ENCODE measurements at regions not wholly inside any gene's neighbourhood (a gene's known extent, or its start where the extent isn't known, plus 50 kb on each side); places are given as distances from the start of the nearest gene placed in this dataset.

GRCh38 chr1:219771080-219771479, 157.3 kb downstream of the SLC30A10 start:
- DNase-seq, result no peak

DNA sequence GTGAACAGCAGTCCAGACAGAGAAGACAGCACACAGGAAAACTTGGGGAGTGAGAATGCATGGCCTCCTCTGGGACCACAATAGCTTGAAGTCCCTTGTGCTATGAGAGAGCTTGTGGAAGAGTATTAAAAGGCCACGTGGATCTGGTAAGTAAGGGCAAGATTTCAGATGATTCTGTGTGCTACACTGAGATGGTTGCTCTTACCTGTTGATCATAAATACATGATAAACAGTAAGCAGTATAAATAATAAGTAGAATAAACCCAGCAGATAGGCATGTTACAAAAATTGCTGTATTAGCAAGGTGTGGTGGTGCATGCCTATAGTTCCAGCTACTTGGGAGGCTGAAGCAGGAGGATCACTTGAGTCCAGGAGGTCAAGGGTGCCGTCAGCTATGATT, 150.4 kb upstream of the ZC3H11B start:
- no peak for DNase-seq

DNA sequence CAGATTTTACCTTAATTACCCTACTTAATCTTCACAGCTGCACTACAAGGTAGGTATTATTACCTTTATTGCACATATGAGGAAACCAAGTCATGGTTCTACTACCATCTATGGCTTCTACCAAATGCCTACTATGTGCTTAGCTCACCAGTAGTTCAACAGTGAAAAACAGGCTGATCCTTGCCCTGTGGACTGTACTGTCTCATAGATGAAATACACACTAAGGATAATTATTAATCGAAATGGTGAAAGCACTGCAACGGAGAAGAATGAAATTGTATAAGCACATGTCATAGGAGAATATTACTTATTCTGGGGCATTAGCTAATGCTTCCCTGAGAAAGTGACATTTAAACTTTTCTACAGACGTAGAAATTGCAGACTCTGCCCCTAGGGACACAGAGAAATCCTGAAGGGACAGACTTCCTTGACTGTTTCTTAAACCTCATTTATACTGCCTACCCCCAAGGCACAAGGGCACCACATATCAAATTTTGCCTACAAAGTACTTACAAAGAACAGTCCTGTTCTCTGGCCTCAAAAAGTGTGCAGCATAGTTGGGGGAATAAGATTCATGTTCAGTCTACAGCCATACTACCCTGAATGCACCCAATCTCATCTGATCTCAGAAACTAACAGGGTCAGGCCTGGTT, 148.4 kb upstream of the ZC3H11B start:
- DNase-seq, result no peak

DNA sequence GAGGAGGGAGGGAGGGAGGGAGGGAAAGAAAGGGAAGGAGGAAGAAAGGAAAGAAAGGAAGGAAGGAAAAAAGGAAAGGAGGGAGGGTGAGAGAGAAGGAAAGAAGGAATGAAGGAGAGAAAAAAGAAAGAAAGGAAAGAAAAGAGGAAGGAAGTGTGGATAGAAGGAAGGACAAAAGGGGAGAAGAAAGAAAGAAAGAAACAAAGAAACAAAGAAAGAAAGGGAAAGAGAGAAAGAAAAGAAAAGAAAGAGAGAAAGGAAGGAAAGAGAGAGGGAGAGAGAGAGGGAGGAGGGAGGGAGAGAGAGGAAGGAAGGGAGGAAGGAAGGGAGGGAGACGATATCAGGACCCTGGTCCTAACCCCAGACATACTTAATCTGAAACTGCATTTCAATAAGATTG, 146.2 kb upstream of the ZC3H11B start:
- DNase-seq, result no peak

DNA sequence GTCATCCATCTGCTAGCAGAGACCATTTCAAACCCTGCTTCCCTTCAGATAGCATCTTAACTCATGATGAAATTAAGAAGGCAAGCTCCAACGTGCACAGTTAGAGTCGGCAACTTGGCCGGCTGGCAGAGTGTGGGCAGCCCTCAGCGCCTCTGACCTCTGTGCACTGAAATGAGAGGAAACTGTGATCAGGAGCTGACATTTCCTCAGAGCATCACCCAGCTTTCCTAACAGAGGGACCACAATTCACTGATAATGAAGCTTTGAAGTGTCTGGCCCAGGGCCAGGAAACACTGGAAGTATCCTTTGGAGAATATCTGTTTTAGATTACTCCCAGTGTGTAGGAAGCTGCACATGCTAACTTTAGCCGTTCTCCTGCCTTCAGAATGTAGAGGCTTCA, 145.0 kb upstream of the ZC3H11B start:
- DNase-seq, result no peak

DNA sequence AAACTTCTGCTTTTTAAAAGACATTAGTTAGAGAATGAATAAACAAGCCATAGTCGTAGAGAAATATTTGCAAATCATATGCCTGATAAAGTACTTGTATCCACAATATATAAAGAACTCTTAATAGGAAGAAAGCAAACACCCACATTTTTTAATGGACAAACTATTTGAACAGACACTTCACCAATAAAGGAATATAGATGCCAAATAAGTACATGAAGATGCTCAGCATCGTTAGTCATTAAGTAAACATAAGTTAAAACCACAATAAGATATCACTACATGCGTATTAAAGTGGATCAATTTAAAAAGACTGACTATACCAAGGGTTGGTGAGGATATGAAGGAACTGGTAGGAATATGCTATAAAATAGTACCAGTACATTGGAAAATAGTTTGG, 142.3 kb upstream of the ZC3H11B start:
- DNase-seq, result no peak

- no peak for DNase-seq
Observed at GRCh38 chr1:219754767-219755166, 141.9 kb upstream of the ZC3H11B start.

GRCh38 chr1:219753914-219754313, 141.0 kb upstream of the ZC3H11B start:
- DNase-seq, result no peak

- DNase-seq, result no peak
Observed at GRCh38 chr1:219752645-219753044, 139.7 kb upstream of the ZC3H11B start.

DNA sequence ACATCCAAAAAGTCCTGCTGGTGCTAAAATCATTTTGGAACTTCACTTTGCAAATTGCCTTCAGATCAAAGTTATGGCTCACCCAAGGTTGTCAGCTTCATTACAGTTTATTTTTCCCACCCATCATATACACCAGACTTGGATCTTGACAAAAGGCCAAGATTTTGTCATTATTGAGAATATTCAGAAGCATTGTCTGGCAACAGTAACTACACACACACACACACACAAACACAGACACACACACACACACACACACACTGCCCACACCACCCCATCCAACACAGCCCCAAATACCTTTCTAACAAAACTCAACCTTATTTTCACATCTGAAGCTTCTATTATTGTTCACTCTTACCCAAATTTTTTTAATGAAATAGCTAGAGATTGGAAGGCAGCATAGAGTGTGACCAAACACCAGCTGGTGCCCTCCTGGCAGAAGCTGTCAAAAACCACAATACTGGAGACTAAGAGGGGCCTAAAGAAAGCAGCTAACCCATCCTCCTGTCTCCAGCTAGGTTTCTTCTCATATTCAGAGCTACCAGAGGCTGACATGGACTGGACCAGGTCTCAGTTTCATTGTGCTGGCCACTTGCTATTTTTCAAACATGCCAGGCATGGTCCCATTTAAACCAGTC, 139.1 kb upstream of the ZC3H11B start:
- DNase-seq, result no peak

GRCh38 chr1:219749370-219749769, 136.5 kb upstream of the ZC3H11B start:
- no peak for DNase-seq

- DNase-seq, result no peak
Observed at GRCh38 chr1:219746141-219746540, 133.2 kb upstream of the ZC3H11B start.

DNA sequence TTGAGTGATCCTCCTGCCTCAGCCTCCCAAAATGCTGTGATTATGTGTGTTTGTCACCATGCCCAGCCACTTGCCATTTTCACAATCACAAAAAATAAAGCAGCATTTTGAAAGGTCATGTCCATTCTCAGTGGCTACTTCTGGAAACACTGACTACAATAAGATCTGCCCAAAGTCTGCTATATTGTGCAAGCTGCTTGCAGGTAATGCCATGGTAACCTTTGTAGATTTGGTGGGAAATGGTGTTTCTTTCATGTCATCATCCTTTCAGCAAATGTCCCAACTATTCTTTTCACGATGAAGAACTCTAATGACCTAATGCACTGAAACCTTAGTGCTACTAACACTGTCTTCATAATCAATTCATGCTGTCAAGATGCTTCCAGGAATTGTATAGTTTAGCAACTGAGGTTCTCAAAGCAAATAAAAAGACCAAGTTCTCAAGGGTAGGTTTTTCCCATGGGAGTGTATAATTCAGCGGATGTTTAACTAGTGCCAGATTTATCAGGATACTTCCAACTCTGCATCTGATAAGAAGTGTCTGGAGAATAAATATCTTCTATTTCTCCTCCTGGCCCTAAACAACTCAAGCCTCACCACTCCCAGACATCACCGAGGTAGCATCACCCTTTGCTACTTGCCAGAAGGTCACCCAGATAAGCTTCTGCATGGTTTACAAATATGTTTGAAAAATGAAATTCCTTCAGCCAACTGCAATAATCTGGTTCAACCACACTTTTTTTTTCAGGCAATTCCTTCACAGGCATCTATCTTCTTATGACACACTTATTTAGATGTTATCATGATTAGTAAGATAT, 132.0 kb upstream of the ZC3H11B start:
- DNase-seq, result no peak

GRCh38 chr1:219741011-219741970, 128.4 kb upstream of the ZC3H11B start:
- DNase-seq, result no peak

DNA sequence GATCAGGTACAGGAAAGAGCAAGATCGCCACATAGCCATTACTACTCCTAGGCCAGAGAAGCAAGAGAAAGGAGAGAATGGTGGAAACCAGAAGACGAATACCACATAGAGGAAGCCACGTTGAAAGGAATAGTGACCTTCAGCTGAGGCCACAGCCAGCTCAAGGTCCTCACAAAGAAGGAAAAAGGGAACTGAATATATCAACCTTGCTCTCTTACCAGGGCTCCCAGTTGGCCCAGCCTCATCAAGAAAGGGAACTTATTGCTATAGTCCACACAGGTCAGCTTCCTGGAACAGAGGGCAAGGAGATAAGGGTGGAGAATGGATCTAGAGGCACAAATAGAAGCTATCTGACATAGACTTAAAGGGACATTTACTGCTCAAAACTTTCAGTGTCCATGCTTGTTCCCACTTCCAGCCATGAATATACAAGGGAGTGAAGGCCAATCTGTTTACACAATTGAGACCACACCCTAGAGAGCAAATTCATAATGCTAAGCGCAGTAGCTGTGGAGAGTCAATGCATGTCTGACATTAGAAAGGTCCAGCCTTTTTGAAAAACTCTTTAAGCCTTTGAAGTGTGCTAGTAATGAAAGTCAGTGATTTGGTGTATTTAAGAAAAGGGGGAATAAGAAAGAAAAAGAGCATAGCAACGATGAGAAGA, 120.7 kb upstream of the ZC3H11B start:
- DNase-seq, result no peak

DNA sequence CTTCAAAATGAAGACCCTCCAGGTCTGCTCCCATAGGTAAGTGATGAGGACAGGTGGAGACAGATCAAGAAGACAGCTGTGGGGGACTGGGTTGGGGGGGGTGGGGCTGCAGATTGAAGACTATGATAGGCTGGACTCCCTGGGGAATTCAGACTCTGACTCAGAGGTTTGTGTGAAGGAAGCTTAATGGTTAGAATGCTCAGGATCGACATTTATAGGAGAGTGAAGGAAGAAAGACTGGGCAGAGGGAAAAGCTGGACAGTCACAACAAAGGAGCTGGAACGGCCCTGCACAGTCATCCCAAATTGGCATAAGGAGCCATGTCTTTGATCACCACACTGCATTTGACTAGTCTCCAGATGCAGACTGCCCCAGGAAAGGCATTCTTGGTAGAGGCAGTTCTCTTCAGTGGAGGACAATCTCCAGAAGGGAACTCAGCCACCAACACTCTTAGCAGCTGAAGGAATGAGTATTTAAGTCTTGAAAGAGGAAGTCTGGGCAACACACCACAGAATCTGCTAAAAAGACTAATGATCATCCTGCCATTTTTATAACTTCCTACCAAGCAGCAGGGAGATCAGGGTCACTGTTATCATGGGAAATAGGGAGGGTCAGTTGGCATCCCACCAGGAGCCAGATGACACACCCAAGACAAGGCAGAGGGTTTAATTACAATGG, 120.0 kb upstream of the ZC3H11B start:
- no peak for DNase-seq

DNA sequence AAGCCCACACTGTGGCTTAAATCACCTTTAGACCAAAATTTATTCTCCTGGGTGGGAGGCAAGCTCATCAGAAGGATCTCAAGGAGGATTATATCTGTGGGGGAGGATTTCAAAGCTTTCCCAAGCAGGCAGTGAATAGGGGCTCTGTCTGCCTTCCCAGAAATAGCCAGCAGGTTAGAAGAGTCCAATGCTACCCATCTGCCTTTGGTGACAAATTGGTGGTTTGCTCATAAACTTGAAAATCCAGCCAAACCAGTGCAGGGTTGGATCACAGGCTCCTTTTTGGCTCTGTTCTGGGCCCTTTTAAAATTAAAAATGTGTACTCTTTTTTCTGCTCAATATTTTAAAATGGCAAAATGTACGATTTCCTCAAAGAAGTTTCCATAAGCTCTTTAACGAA, 118.9 kb upstream of the ZC3H11B start:
- DNase-seq, result no peak

DNA sequence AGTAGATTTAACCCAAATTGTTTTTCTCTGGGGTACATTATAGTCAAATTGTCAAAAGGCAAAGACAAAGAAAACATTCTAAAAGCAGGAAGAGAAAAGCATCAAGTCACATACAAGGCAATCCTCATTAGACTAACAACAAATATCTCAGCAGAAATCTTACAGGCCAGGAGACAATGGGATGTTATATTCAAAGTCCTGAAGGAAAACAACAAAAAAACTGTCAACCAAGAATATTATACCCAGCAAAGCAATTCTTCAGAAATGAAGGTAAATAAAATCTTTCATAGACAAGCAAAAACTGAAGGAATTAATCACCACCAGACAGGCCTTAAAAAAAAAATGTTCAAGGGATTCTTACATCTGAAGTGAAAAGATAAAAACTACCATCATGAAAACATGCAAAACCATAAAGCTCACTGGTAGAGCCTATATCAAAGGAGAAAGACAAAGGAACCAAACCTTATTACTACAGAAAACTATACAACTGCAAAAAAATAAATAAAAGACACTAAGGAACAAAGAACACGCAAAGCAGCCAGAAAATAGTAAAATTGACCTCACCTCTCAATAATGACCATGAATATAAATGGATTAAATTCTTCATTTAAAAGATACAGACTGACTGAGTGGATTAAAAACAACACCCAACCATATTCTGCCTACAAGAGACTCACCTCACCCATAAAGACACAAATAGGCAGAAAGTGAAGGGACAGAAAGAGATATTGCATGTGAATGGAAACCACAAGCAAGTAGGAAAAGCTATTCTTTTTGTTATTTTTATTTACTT, 113.8 kb upstream of the ZC3H11B start:
- no peak for DNase-seq

DNA sequence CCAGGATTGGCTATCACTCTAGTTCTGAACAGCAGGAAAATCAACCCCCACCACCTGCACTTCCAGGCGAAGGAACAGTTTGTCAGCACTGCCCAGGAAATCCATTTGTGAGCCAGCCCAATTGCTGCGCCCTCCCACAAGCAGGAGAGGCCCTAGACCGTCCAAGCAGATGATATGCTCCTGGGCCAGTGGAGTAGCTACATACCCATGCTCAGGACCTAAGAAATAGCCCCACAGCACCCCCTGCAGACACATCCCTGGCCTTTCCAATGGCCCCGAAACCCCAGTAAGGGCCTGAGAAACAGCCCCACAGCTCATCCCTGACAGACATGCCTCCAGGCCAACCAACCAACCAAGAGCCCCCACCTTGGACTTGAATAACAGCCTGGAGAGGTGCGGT, 111.5 kb upstream of the ZC3H11B start:
- no peak for DNase-seq

DNA sequence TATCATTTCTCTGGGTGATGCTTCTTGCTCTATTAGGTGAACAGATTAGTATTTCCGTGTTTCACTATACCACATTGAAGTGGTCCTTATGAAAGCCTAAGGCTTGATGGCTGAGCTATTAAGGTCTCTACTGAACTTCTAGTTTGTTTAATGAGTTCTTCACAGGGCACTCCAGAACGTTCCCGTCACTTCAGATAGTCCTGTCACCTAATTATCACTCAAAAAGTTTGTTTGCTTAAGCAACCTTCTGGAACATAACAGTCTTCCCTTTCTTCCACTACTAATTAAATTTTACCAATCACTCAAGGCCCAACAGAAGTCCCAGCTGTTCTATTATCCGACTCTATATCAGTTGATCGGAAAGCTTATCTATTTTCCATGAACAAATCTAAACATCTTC, 104.6 kb upstream of the ZC3H11B start:
- DNase-seq, result no peak

- DNase-seq, result no peak
Observed at GRCh38 chr1:219716611-219717114, 103.8 kb upstream of the ZC3H11B start.

Data from activated CD4-positive, alpha-beta T cell treated with anti-CD3 and anti-CD28 coated beads, Interleukin-10, Interleukin-2, amounts not matched to agents 100 ng/mL and 50 ng/mL, durations not matched to agents 16 hours and 8 hours (primary cell).